Mammary epithelial cell (primary cell): ENCODE measurements at regions not wholly inside any gene's neighbourhood (a gene's known extent, or its start where the extent isn't known, plus 50 kb on each side); places are given as distances from the start of the nearest gene placed in this dataset.

Source experiments
- CTCF ChIP-seq, 2 donors: IDR thresholded peaks in 1 of 2; conservative IDR thresholded peaks in 1 of 2; 2 replicates each; pipeline ENCODE4 v1.5.1; 2011 to 2012; ENCODE audit warnings: inconsistent platforms in 2 of 2, low read length in 2 of 2, mild to moderate bottlenecking in 2 of 2, control low read depth in 1 of 2, low read depth in 1 of 2; ENCODE audit not compliant: insufficient read depth in 1 of 2; ENCODE audit errors: extremely low read depth in 1 of 2
- EZH2 ChIP-seq: IDR thresholded peaks from 2 replicates; pipeline ENCODE4 v1.6.1; 2012; ENCODE audit warnings: low read length, inconsistent platforms, borderline replicate concordance

- no peak for TF ChIP-seq CTCF (conservative IDR thresholded peaks at IDR 0.05 in 1 of 2, IDR thresholded peaks at IDR 0.05 in 1 of 2; ENCODE audit: extremely low read depth in 1 of 2, insufficient read depth in 1 of 2, low read depth in 1 of 2, low read length in 2 of 2)
- no peak for TF ChIP-seq EZH2
These were observed 89.1 kb upstream of the ID2 start for GRCh38 chr2:8592736-8593135.
